Liver (tissue), 8 donors: ENCODE measurements at regions not wholly inside any gene's neighbourhood (a gene's known extent, or its start where the extent isn't known, plus 50 kb on each side); places are given as distances from the start of the nearest gene placed in this dataset.

Source experiments
- DNase-seq: peaks from one replicate; pipeline ENCODE4 v3.0.0-alpha.2; 2017; ENCODE audit warnings: low spot score
- H3K27ac ChIP-seq, 2 donors: one replicate each; pipeline ENCODE4 v1.7.0; 2013; ENCODE audit warnings: inconsistent platforms in 2 of 2, low read length in 2 of 2, control low read depth in 1 of 2, low read depth in 1 of 2, mild to moderate bottlenecking in 1 of 2
- H3K27me3 ChIP-seq, 4 donors: one replicate each; pipeline versions ENCODE4 v1.6.1 to v1.7.0; 2013; ENCODE audit warnings: low read length in 3 of 4, inconsistent platforms in 1 of 4, mild to moderate bottlenecking in 1 of 4, moderate library complexity in 1 of 4; ENCODE audit not compliant: control insufficient read depth in 4 of 4, insufficient read depth in 4 of 4
- H3K36me3 ChIP-seq, 4 donors: one replicate each; pipeline versions ENCODE4 v1.6.1 to v1.7.0; 2013; ENCODE audit warnings: low read length in 3 of 4, mild to moderate bottlenecking in 3 of 4, low read depth in 1 of 4, moderate library complexity in 1 of 4; ENCODE audit not compliant: control insufficient read depth in 4 of 4, insufficient read depth in 3 of 4
- H3K4me1 ChIP-seq, 4 donors: one replicate each; pipeline versions ENCODE4 v1.6.1 to v1.7.0; 2013; ENCODE audit warnings: low read length in 3 of 4, mild to moderate bottlenecking in 3 of 4, moderate library complexity in 1 of 4; ENCODE audit not compliant: control insufficient read depth in 4 of 4, insufficient read depth in 4 of 4
- H3K4me3 ChIP-seq, 3 donors: one replicate each; pipeline versions ENCODE4 v1.6.1 to v1.7.0; 2013; ENCODE audit warnings: low read length in 3 of 3, control low read depth in 1 of 3, low read depth in 1 of 3, mild to moderate bottlenecking in 1 of 3
- H3K9ac ChIP-seq, 2 donors: one replicate each; pipeline ENCODE4 v1.7.0; 2013; ENCODE audit warnings: low read length in 2 of 2, mild to moderate bottlenecking in 2 of 2, moderate library complexity in 2 of 2, control low read depth in 1 of 2, low read depth in 1 of 2
- H3K9me3 ChIP-seq, 4 donors: one replicate each; pipeline versions ENCODE4 v1.6.1 to v1.7.0; 2013; ENCODE audit warnings: low read length in 3 of 4; ENCODE audit not compliant: control insufficient read depth in 4 of 4
- CTCF ChIP-seq: fragments of 150-350 bp; IDR thresholded peaks from 2 replicates; pipeline ENCODE4 v1.5.1; 2017; ENCODE audit warnings: improper control_type of control experiment, low read depth, low read length; ENCODE audit not compliant: missing input control
- EGR1 ChIP-seq, 2 donors: IDR thresholded peaks; 2 replicates each; pipeline ENCODE4 v1.6.1; 2016 to 2018; ENCODE audit warnings: antibody characterized with exemption in 2 of 2, low read depth in 2 of 2
- FOXA1 ChIP-seq: IDR thresholded peaks from 2 replicates; pipeline ENCODE4 v1.6.1; 2016; ENCODE audit warnings: antibody characterized with exemption
- FOXA2 ChIP-seq: IDR thresholded peaks from 2 replicates; pipeline ENCODE4 v1.6.1; 2016; ENCODE audit warnings: antibody characterized with exemption
- GABPA ChIP-seq, 2 donors: IDR thresholded peaks in 1 of 2; conservative IDR thresholded peaks in 1 of 2; 2 replicates each; pipeline ENCODE4 v1.6.1; 2016; ENCODE audit warnings: antibody characterized with exemption in 2 of 2, mild to moderate bottlenecking in 1 of 2, moderate library complexity in 1 of 2
- HNF4A ChIP-seq, 2 donors: conservative IDR thresholded peaks; 2 replicates each; pipeline ENCODE4 v1.6.1; 2016; ENCODE audit warnings: antibody characterized with exemption in 2 of 2, mild to moderate bottlenecking in 2 of 2
- HNF4G ChIP-seq: IDR thresholded peaks from 2 replicates; pipeline ENCODE4 v1.6.1; 2016; ENCODE audit warnings: antibody characterized with exemption
- JUND ChIP-seq, 2 donors: IDR thresholded peaks; 2 replicates each; pipeline ENCODE4 v1.6.1; 2016; ENCODE audit warnings: antibody characterized with exemption in 2 of 2
- NR2F2 ChIP-seq: IDR thresholded peaks from 2 replicates; pipeline ENCODE4 v1.6.1; 2016; ENCODE audit warnings: antibody characterized with exemption
- RAD21 ChIP-seq, 2 donors: IDR thresholded peaks; 2 replicates each; pipeline ENCODE4 v1.6.1; 2016; ENCODE audit warnings: antibody characterized with exemption in 2 of 2, mild to moderate bottlenecking in 2 of 2
- RXRA ChIP-seq, 2 donors: IDR thresholded peaks; 2 replicates each; pipeline ENCODE4 v1.6.1; 2017 to 2018; ENCODE audit warnings: antibody characterized with exemption in 2 of 2, mild to moderate bottlenecking in 1 of 2
- SP1 ChIP-seq: IDR thresholded peaks from 2 replicates; pipeline ENCODE4 v1.6.1; 2018; ENCODE audit warnings: antibody characterized with exemption, mild to moderate bottlenecking
- TAF1 ChIP-seq: conservative IDR thresholded peaks from 2 replicates; pipeline ENCODE4 v1.6.1; 2016; ENCODE audit warnings: antibody characterized with exemption, mild to moderate bottlenecking
- YY1 ChIP-seq: IDR thresholded peaks from 2 replicates; pipeline ENCODE4 v1.6.1; 2016; ENCODE audit warnings: antibody characterized with exemption, mild to moderate bottlenecking
- WGBS: extraction: QIAGEN DNeasy Blood & Tissue Kit; methylation state at CpG from one replicate; pipeline ENCODE4 v1.1.7; 2013; 5-methylcytosine and 5-hydroxymethylcytosine counted together
- TF ChIP-seq, protein P1 (sequence below): IDR thresholded peaks from 2 replicates; pipeline ENCODE4 v1.6.1; 2016; ENCODE audit warnings: antibody characterized with exemption
- TF ChIP-seq, protein P2 (sequence below): IDR thresholded peaks from 2 replicates; pipeline ENCODE4 v1.6.1; 2016; ENCODE audit warnings: antibody characterized with exemption
- TF ChIP-seq, protein P3 (sequence below): IDR thresholded peaks from 2 replicates; pipeline ENCODE4 v1.6.1; 2016; ENCODE audit warnings: antibody characterized with exemption, mild to moderate bottlenecking
- TF ChIP-seq, protein P4 (sequence below): IDR thresholded peaks from 2 replicates; pipeline ENCODE4 v1.6.1; 2016; ENCODE audit warnings: antibody characterized with exemption
- donor health status: healthy.
- donor health status: healthy.
- donor health status: healthy.
- donor health status: healthy.
- donor health status: healthy.

DNA sequence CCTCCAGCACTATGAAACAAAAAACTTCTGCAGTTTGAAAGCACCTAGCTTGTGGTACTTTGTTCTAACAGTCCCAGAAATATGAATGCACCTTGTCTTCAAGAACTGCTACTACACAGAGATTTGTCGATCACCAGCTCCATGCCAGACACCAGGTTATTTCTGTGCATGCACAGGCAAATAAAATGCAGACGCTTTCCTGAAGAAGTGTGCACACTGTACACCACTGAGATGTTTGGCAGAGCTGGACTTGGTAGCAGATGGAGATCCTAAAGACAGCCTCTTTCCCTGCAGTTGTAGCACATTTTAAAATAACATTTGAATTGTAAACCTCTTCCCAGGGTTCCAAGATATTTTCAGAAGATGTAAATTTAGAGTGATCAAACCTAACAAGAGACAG is 730.0 kb downstream of the MTRR start:
- Histone ChIP-seq H3K36me3 (no peaks in the 10 kb centered on the region), H3K4me1 (no peaks in the 10 kb centered on the region), H3K9ac (no peak overlapping the region), H3K27me3 (no peaks in the 10 kb centered on the region), H3K4me3 (no peak overlapping the region), H3K27ac (no peak overlapping the region), H3K9me3 (no peaks in the 10 kb centered on the region)
- DNase-seq = no peak
- TF ChIP-seq JUND (IDR thresholded peaks at IDR 0.05) = no peak
- TF ChIP-seq, protein P1, sequence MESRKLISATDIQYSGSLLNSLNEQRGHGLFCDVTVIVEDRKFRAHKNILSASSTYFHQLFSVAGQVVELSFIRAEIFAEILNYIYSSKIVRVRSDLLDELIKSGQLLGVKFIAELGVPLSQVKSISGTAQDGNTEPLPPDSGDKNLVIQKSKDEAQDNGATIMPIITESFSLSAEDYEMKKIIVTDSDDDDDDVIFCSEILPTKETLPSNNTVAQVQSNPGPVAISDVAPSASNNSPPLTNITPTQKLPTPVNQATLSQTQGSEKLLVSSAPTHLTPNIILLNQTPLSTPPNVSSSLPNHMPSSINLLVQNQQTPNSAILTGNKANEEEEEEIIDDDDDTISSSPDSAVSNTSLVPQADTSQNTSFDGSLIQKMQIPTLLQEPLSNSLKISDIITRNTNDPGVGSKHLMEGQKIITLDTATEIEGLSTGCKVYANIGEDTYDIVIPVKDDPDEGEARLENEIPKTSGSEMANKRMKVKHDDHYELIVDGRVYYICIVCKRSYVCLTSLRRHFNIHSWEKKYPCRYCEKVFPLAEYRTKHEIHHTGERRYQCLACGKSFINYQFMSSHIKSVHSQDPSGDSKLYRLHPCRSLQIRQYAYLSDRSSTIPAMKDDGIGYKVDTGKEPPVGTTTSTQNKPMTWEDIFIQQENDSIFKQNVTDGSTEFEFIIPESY = no peak
- TF ChIP-seq FOXA1 = no peak
- TF ChIP-seq, protein P2, sequence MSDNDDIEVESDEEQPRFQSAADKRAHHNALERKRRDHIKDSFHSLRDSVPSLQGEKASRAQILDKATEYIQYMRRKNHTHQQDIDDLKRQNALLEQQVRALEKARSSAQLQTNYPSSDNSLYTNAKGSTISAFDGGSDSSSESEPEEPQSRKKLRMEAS = no peak
- no peak for TF ChIP-seq SP1
- TF ChIP-seq, protein P3, sequence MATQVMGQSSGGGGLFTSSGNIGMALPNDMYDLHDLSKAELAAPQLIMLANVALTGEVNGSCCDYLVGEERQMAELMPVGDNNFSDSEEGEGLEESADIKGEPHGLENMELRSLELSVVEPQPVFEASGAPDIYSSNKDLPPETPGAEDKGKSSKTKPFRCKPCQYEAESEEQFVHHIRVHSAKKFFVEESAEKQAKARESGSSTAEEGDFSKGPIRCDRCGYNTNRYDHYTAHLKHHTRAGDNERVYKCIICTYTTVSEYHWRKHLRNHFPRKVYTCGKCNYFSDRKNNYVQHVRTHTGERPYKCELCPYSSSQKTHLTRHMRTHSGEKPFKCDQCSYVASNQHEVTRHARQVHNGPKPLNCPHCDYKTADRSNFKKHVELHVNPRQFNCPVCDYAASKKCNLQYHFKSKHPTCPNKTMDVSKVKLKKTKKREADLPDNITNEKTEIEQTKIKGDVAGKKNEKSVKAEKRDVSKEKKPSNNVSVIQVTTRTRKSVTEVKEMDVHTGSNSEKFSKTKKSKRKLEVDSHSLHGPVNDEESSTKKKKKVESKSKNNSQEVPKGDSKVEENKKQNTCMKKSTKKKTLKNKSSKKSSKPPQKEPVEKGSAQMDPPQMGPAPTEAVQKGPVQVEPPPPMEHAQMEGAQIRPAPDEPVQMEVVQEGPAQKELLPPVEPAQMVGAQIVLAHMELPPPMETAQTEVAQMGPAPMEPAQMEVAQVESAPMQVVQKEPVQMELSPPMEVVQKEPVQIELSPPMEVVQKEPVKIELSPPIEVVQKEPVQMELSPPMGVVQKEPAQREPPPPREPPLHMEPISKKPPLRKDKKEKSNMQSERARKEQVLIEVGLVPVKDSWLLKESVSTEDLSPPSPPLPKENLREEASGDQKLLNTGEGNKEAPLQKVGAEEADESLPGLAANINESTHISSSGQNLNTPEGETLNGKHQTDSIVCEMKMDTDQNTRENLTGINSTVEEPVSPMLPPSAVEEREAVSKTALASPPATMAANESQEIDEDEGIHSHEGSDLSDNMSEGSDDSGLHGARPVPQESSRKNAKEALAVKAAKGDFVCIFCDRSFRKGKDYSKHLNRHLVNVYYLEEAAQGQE = no peak
- TF ChIP-seq YY1 = no peak
- no peak for TF ChIP-seq HNF4A (conservative IDR thresholded peaks at IDR 0.05)
- TF ChIP-seq EGR1 (IDR thresholded peaks at IDR 0.05; ENCODE audit: low read depth in 2 of 2) = no peak
- no peak for TF ChIP-seq RAD21 (IDR thresholded peaks at IDR 0.05)
- TF ChIP-seq CTCF = no peak
- TF ChIP-seq HNF4G = no peak
- no peak for TF ChIP-seq RXRA (IDR thresholded peaks at IDR 0.05)
- no peak for TF ChIP-seq GABPA (IDR thresholded peaks at IDR 0.05 in 1 of 2, conservative IDR thresholded peaks at IDR 0.05 in 1 of 2)
- TF ChIP-seq, protein P4, sequence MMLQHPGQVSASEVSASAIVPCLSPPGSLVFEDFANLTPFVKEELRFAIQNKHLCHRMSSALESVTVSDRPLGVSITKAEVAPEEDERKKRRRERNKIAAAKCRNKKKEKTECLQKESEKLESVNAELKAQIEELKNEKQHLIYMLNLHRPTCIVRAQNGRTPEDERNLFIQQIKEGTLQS = no peak
- TF ChIP-seq TAF1 = no peak
- no peak for TF ChIP-seq NR2F2
- no peak for TF ChIP-seq FOXA2
- WGBS = 78% methylated on average over 2 of the region's 2 CpGs

DNA sequence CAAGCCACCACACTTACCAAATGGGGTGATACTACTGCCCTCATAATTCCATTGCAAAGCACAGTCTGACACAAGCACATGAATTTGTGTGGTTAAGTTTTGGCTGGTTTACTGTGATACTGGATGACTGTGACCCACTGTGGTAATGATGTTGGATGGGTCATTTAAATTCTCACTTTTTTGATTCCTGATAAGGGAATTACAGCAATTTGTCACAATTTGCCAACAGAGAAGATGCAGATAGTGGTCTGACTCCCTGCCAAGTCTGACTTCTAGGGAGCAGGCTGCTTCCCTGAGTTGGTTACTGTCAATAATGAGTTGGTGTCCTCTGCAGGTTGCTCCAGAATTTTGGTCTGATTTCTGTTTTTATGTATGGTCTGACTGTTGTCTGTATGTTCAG is 731.9 kb downstream of the MTRR start:
- Histone ChIP-seq H3K4me3 (no peak overlapping the region), H3K36me3 (no peaks in the 10 kb centered on the region), H3K9ac (no peak overlapping the region), H3K9me3 (no peaks in the 10 kb centered on the region), H3K27me3 (no peaks in the 10 kb centered on the region), H3K27ac (no peak overlapping the region), H3K4me1 (no peaks in the 10 kb centered on the region)
- TF ChIP-seq TAF1 (no peak), HNF4G (no peak), JUND (IDR thresholded peaks at IDR 0.05) (no peak), RAD21 (IDR thresholded peaks at IDR 0.05) (no peak), GABPA (IDR thresholded peaks at IDR 0.05 in 1 of 2, conservative IDR thresholded peaks at IDR 0.05 in 1 of 2) (no peak), EGR1 (IDR thresholded peaks at IDR 0.05; ENCODE audit: low read depth in 2 of 2) (no peak), SP1 (no peak)
- no peak for DNase-seq
